ENCODE measurements at regions not wholly inside any gene's neighbourhood (a gene's known extent, or its start where the extent isn't known, plus 50 kb on each side); places are given as distances from the start of the nearest gene placed in this dataset.

- TF ChIP-seq, protein P1, sequence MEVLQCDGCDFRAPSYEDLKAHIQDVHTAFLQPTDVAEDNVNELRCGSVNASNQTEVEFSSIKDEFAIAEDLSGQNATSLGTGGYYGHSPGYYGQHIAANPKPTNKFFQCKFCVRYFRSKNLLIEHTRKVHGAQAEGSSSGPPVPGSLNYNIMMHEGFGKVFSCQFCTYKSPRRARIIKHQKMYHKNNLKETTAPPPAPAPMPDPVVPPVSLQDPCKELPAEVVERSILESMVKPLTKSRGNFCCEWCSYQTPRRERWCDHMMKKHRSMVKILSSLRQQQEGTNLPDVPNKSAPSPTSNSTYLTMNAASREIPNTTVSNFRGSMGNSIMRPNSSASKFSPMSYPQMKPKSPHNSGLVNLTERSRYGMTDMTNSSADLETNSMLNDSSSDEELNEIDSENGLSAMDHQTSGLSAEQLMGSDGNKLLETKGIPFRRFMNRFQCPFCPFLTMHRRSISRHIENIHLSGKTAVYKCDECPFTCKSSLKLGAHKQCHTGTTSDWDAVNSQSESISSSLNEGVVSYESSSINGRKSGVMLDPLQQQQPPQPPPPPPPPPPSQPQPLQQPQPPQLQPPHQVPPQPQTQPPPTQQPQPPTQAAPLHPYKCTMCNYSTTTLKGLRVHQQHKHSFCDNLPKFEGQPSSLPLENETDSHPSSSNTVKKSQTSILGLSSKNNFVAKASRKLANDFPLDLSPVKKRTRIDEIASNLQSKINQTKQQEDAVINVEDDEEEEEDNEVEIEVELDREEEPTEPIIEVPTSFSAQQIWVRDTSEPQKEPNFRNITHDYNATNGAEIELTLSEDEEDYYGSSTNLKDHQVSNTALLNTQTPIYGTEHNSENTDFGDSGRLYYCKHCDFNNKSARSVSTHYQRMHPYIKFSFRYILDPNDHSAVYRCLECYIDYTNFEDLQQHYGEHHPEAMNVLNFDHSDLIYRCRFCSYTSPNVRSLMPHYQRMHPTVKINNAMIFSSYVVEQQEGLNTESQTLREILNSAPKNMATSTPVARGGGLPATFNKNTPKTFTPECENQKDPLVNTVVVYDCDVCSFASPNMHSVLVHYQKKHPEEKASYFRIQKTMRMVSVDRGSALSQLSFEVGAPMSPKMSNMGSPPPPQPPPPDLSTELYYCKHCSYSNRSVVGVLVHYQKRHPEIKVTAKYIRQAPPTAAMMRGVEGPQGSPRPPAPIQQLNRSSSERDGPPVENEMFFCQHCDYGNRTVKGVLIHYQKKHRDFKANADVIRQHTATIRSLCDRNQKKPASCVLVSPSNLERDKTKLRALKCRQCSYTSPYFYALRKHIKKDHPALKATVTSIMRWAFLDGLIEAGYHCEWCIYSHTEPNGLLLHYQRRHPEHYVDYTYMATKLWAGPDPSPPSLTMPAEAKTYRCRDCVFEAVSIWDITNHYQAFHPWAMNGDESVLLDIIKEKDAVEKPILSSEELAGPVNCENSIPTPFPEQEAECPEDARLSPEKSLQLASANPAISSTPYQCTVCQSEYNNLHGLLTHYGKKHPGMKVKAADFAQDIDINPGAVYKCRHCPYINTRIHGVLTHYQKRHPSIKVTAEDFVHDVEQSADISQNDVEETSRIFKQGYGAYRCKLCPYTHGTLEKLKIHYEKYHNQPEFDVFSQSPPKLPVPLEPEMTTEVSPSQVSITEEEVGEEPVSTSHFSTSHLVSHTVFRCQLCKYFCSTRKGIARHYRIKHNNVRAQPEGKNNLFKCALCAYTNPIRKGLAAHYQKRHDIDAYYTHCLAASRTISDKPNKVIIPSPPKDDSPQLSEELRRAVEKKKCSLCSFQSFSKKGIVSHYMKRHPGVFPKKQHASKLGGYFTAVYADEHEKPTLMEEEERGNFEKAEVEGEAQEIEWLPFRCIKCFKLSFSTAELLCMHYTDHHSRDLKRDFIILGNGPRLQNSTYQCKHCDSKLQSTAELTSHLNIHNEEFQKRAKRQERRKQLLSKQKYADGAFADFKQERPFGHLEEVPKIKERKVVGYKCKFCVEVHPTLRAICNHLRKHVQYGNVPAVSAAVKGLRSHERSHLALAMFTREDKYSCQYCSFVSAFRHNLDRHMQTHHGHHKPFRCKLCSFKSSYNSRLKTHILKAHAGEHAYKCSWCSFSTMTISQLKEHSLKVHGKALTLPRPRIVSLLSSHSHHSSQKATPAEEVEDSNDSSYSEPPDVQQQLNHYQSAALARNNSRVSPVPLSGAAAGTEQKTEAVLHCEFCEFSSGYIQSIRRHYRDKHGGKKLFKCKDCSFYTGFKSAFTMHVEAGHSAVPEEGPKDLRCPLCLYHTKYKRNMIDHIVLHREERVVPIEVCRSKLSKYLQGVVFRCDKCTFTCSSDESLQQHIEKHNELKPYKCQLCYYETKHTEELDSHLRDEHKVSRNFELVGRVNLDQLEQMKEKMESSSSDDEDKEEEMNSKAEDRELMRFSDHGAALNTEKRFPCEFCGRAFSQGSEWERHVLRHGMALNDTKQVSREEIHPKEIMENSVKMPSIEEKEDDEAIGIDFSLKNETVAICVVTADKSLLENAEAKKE (CRISPR knock-in tag; IDR thresholded peaks at IDR 0.05), result no peak
- TF ChIP-seq POLR2AphosphoS5 (IDR thresholded peaks at IDR 0.05; ENCODE audit: low read depth) (no peak), EZH2 (IDR thresholded peaks at IDR 0.05; ENCODE audit: low read depth, unreplicated experiment) (no peak)
Observed at GRCh38 chr7:67896721-67897120, 900.1 kb downstream of the TYW1 start (continued).

GRCh38 chr7:67900456-67900855 lies 903.8 kb downstream of the TYW1 start:
- H3K27me3 Mint-ChIP-seq (ENCODE audit: insufficient read depth, low read depth, poor library complexity), result peaks cover 13% of the 10 kb centered on the region
- Histone ChIP-seq H3K4me3 (no peak overlapping the region), H3K4me2 (no peak overlapping the region), H2AFZ (no peak overlapping the region), H3F3A (replicated peaks; ENCODE audit: low read depth) (no peaks in the 10 kb centered on the region), H3K9me2 (ENCODE audit: insufficient read depth) (no peaks in the 10 kb centered on the region), H3K27me3 (ENCODE audit: insufficient read depth) (no peaks in the 10 kb centered on the region), H3K36me3 (ENCODE audit: insufficient read depth) (peaks cover 9% of the 10 kb centered on the region; the same call in 1 of the 2 replicates), H3K27ac (ENCODE audit: low read depth) (no peak overlapping the region), H3K79me2 (replicated peaks; ENCODE audit: insufficient read depth) (no peaks in the 10 kb centered on the region), H4K20me1 (replicated peaks; ENCODE audit: insufficient read depth) (no peaks in the 10 kb centered on the region), H3K4me1 (ENCODE audit: insufficient read depth) (no peaks in the 10 kb centered on the region)
- no peaks in the 10 kb centered on the region for H3K4me1 Mint-ChIP-seq
- DNase-seq (ENCODE audit: low spot score) (no peak), ATAC-seq (no peak)
- no peak overlapping the region for H3K4me3 Mint-ChIP-seq
- peaks cover 46% of the 10 kb centered on the region for H3K36me3 Mint-ChIP-seq (ENCODE audit: low read depth)
- H3K9me3 Mint-ChIP-seq, result peaks cover 97% of the 10 kb centered on the region
- H3K27ac Mint-ChIP-seq, result no peak overlapping the region
- TF ChIP-seq, protein P2, sequence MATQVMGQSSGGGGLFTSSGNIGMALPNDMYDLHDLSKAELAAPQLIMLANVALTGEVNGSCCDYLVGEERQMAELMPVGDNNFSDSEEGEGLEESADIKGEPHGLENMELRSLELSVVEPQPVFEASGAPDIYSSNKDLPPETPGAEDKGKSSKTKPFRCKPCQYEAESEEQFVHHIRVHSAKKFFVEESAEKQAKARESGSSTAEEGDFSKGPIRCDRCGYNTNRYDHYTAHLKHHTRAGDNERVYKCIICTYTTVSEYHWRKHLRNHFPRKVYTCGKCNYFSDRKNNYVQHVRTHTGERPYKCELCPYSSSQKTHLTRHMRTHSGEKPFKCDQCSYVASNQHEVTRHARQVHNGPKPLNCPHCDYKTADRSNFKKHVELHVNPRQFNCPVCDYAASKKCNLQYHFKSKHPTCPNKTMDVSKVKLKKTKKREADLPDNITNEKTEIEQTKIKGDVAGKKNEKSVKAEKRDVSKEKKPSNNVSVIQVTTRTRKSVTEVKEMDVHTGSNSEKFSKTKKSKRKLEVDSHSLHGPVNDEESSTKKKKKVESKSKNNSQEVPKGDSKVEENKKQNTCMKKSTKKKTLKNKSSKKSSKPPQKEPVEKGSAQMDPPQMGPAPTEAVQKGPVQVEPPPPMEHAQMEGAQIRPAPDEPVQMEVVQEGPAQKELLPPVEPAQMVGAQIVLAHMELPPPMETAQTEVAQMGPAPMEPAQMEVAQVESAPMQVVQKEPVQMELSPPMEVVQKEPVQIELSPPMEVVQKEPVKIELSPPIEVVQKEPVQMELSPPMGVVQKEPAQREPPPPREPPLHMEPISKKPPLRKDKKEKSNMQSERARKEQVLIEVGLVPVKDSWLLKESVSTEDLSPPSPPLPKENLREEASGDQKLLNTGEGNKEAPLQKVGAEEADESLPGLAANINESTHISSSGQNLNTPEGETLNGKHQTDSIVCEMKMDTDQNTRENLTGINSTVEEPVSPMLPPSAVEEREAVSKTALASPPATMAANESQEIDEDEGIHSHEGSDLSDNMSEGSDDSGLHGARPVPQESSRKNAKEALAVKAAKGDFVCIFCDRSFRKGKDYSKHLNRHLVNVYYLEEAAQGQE (IDR thresholded peaks at IDR 0.05; ENCODE audit: unreplicated experiment), result no peak
- TF ChIP-seq NANOG (IDR thresholded peaks at IDR 0.05; ENCODE audit: borderline replicate concordance), result no peak
- no peak for TF ChIP-seq STAT1 (IDR thresholded peaks at IDR 0.05; ENCODE audit: unreplicated experiment)
- TF ChIP-seq, protein P1 (CRISPR knock-in tag; IDR thresholded peaks at IDR 0.05), result no peak
